IMR-90 (cell line): ENCODE measurements at regions not wholly inside any gene's neighbourhood (a gene's known extent, or its start where the extent isn't known, plus 50 kb on each side); places are given as distances from the start of the nearest gene placed in this dataset.

ENCODE experiments used
- ATAC-seq: fragments of 200-7000 bp; cut with Tn5 transposase; 2 replicates; pipeline ENCODE4 v1.9.1; 2020; ENCODE audit warnings: low read depth, mild to moderate bottlenecking, moderate library complexity
- BruUV-seq: library from RNA; stranded (reverse); fragments of 400-500 nt; replicated peaks from 2 replicates; lab custom pipeline; 2021; lab: Mats Ljungman, UMichigan
- CTCF ChIA-PET: fragments of 300-600 bp; formaldehyde crosslinking; extraction: SDS; loops from one replicate; lab custom pipeline; 2021; ENCODE audit warnings: antibody characterized with exemption; lab: Yijun Ruan, JAX
- POLR2A ChIA-PET: fragments of 300-600 bp; sonication (Branson Sonifier 250); formaldehyde crosslinking; loops from one replicate; lab custom pipeline; 2022; ENCODE audit warnings: antibody characterized with exemption; ENCODE audit not compliant: unreplicated experiment; lab: Charles Lee
- DNase-seq: peaks from one replicate; pipeline ENCODE4 v3.0.0; 2013
- H2AFZ ChIP-seq: replicated peaks from 2 replicates; pipeline ENCODE3; 2013; ENCODE audit warnings: low read length, mild to moderate bottlenecking; ENCODE audit not compliant: poor library complexity
- H2AK5ac ChIP-seq: 2 replicates; pipeline ENCODE4 v1.6.1; 2013; ENCODE audit warnings: low read depth, low read length, inconsistent platforms
- H2AK9ac ChIP-seq: replicated peaks from 2 replicates; pipeline ENCODE3; 2013; ENCODE audit warnings: mild to moderate bottlenecking, low read depth, low read length, moderate library complexity; ENCODE audit not compliant: poor library complexity
- H2BK120ac ChIP-seq: 2 replicates; pipeline ENCODE4 v1.6.1; 2013; ENCODE audit warnings: low read depth, low read length, inconsistent platforms
- H2BK15ac ChIP-seq: 3 replicates; pipeline ENCODE4 v1.6.1; 2013; ENCODE audit warnings: low read depth, low read length, inconsistent platforms
- H2BK20ac ChIP-seq: 2 replicates; pipeline ENCODE4 v1.6.1; 2013; ENCODE audit warnings: low read depth, mild to moderate bottlenecking, inconsistent platforms, low read length, moderate library complexity
- H2BK5ac ChIP-seq: 2 replicates; pipeline ENCODE4 v1.6.1; 2013; ENCODE audit warnings: mild to moderate bottlenecking, low read depth, low read length, inconsistent platforms; ENCODE audit not compliant: poor library complexity, severe bottlenecking
- H3K14ac ChIP-seq: replicated peaks from 2 replicates; pipeline ENCODE4 v1.6.1; 2013; ENCODE audit warnings: low read depth, low read length, inconsistent platforms
- H3K18ac ChIP-seq: 2 replicates; pipeline ENCODE4 v1.6.1; 2013; ENCODE audit warnings: low read depth, low read length, control low read depth
- H3K23ac ChIP-seq: 2 replicates; pipeline ENCODE4 v1.6.1; 2013; ENCODE audit warnings: low read depth, low read length, inconsistent platforms
- H3K27ac ChIP-seq: 2 replicates; pipeline ENCODE4 v1.5.1; 2013; ENCODE audit warnings: mild to moderate bottlenecking, control low read depth, low read length; ENCODE audit not compliant: insufficient read depth
- H3K27me3 ChIP-seq: 2 replicates; pipeline ENCODE4 v1.6.1; 2013; ENCODE audit warnings: low read length; ENCODE audit not compliant: control insufficient read depth, insufficient read depth
- H3K36me3 ChIP-seq: 2 replicates; pipeline ENCODE4 v1.6.1; 2013; ENCODE audit warnings: low read length, mixed read lengths; ENCODE audit not compliant: control insufficient read depth, insufficient read depth
- H3K4ac ChIP-seq: 2 replicates; pipeline ENCODE4 v1.6.1; 2013; ENCODE audit warnings: low read depth, low read length, inconsistent platforms
- H3K4me1 ChIP-seq: 2 replicates; pipeline ENCODE4 v1.6.1; 2013; ENCODE audit warnings: low read length, mixed read lengths; ENCODE audit not compliant: control insufficient read depth, insufficient read depth
- H3K4me2 ChIP-seq: 2 replicates; pipeline ENCODE4 v1.6.1; 2013; ENCODE audit warnings: low read depth, mild to moderate bottlenecking, control low read depth, low read length, moderate library complexity
- H3K4me3 ChIP-seq: 2 replicates; pipeline ENCODE4 v1.5.1; 2013; ENCODE audit warnings: low read depth, mild to moderate bottlenecking, control low read depth, low read length, moderate library complexity; ENCODE audit not compliant: insufficient read depth
- H3K56ac ChIP-seq: 2 replicates; pipeline ENCODE4 v1.6.1; 2013; ENCODE audit warnings: low read length, inconsistent platforms; ENCODE audit not compliant: insufficient read depth; ENCODE audit errors: extremely low read depth
- H3K79me1 ChIP-seq, 2 experiments: 2 replicates each; pipeline ENCODE4 v1.6.1; 2013; ENCODE audit warnings: low read length in 2 of 2, inconsistent platforms in 1 of 2, low read depth in 1 of 2
- H3K9ac ChIP-seq: 2 replicates; pipeline ENCODE4 v1.6.1; 2013; ENCODE audit warnings: low read depth, low read length, control low read depth
- H3K9me1 ChIP-seq: 2 replicates; pipeline ENCODE4 v1.6.1; 2013; ENCODE audit warnings: low read length, inconsistent platforms; ENCODE audit not compliant: insufficient read depth
- H3K9me3 ChIP-seq: 2 replicates; pipeline ENCODE4 v1.6.1; 2013; ENCODE audit warnings: low read length; ENCODE audit not compliant: control insufficient read depth, insufficient read depth
- H4K20me1 ChIP-seq: 2 replicates; pipeline ENCODE4 v1.6.1; 2013; ENCODE audit warnings: low read length, inconsistent platforms; ENCODE audit not compliant: insufficient read depth
- H4K5ac ChIP-seq: 2 replicates; pipeline ENCODE4 v1.6.1; 2013; ENCODE audit warnings: mild to moderate bottlenecking, low read depth, low read length, control low read depth
- H4K8ac ChIP-seq, 2 experiments: 2 replicates each; pipeline ENCODE4 v1.6.1; 2013; ENCODE audit warnings: low read depth in 2 of 2, low read length in 2 of 2, control low read depth in 1 of 2, inconsistent platforms in 1 of 2
- H4K91ac ChIP-seq: 2 replicates; pipeline ENCODE4 v1.6.1; 2013; ENCODE audit warnings: low read depth, low read length, inconsistent platforms; ENCODE audit not compliant: insufficient read depth
- BHLHE40 ChIP-seq: fragments of 150-350 bp; IDR thresholded peaks from 2 replicates; pipeline ENCODE4 v1.6.1; 2016; ENCODE audit warnings: mild to moderate bottlenecking, low read depth, low read length
- CHD1 ChIP-seq: IDR thresholded peaks from 2 replicates; pipeline ENCODE4 v1.6.1; 2012; ENCODE audit warnings: low read depth, low read length, improper control_type of control experiment
- CTCF ChIP-seq: conservative IDR thresholded peaks from 2 replicates; pipeline ENCODE4 v1.5.1; 2012; ENCODE audit warnings: mild to moderate bottlenecking, low read depth, low read length, improper control_type of control experiment
- ELK1 ChIP-seq: fragments of 150-350 bp; IDR thresholded peaks from 2 replicates; pipeline ENCODE4 v1.6.1; 2016; ENCODE audit warnings: low read depth, mild to moderate bottlenecking, low read length, moderate library complexity, borderline replicate concordance
- FOS ChIP-seq: fragments of 150-350 bp; IDR thresholded peaks from 2 replicates; pipeline ENCODE4 v1.6.1; 2016; ENCODE audit warnings: low read depth, low read length
- MAFK ChIP-seq: IDR thresholded peaks from 2 replicates; pipeline ENCODE4 v1.6.1; 2012; ENCODE audit warnings: low read depth, low read length, improper control_type of control experiment
- MAZ ChIP-seq: IDR thresholded peaks from 2 replicates; pipeline ENCODE4 v1.6.1; 2012; ENCODE audit warnings: low read depth, mild to moderate bottlenecking, low read length, improper control_type of control experiment, moderate library complexity, borderline replicate concordance
- MXI1 ChIP-seq: IDR thresholded peaks from 2 replicates; pipeline ENCODE4 v1.6.1; 2012; ENCODE audit warnings: low read depth, mild to moderate bottlenecking, low read length, moderate library complexity, borderline replicate concordance
- NFE2L2 ChIP-seq: fragments of 150-350 bp; IDR thresholded peaks from 2 replicates; pipeline ENCODE4 v1.6.1; 2016; ENCODE audit warnings: low read depth, mild to moderate bottlenecking, low read length
- POLR2A ChIP-seq: IDR thresholded peaks from 2 replicates; pipeline ENCODE4 v1.6.1; 2012; ENCODE audit warnings: mild to moderate bottlenecking, low read depth, low read length
- RAD21 ChIP-seq: IDR thresholded peaks from 2 replicates; pipeline ENCODE4 v1.6.1; 2012; ENCODE audit warnings: low read length, improper control_type of control experiment
- RCOR1 ChIP-seq: IDR thresholded peaks from 2 replicates; pipeline ENCODE4 v1.6.1; 2012; ENCODE audit warnings: mild to moderate bottlenecking, low read length, improper control_type of control experiment; ENCODE audit not compliant: insufficient replicate concordance
- RFX5 ChIP-seq: IDR thresholded peaks from 2 replicates; pipeline ENCODE4 v1.8.0; 2012; ENCODE audit warnings: low read depth, mild to moderate bottlenecking, low read length, moderate library complexity
- SMC3 ChIP-seq: fragments of 150-350 bp; IDR thresholded peaks from 2 replicates; pipeline ENCODE4 v1.6.1; 2016; ENCODE audit warnings: low read depth, mild to moderate bottlenecking, antibody characterized with exemption, low read length, moderate library complexity
- USF2 ChIP-seq: fragments of 150-350 bp; IDR thresholded peaks from 2 replicates; pipeline ENCODE4 v1.6.1; 2017; ENCODE audit warnings: mild to moderate bottlenecking, antibody characterized with exemption, low read length, low read depth
- WGBS, 2 experiments: methylation state at CpG; one replicate each; pipeline versions ENCODE4 v1.1.5 to v1.1.7; 2013; ENCODE audit warnings: missing lambda C conversion rate in 2 of 2; ENCODE audit not compliant: insufficient read length in 1 of 2; ENCODE audit errors: extremely low coverage in 2 of 2; 5-methylcytosine and 5-hydroxymethylcytosine counted together
- dilution Hi-C: fragments of 300-500 bp; cut with HindIII; formaldehyde crosslinking; loops from one replicate; pipeline ENCODE4 v1.14.3; 2018; ENCODE audit warnings: low sequenced_read_pairs; ENCODE audit not compliant: unreplicated experiment
- in situ Hi-C: fragments of 300-500 bp; cut with MboI; formaldehyde crosslinking; loops from 3 replicates; pipeline ENCODE4 v1.14.3; 2019; ENCODE audit warnings: low sequenced_read_pairs, inconsistent platforms, mixed read lengths
- intact Hi-C: fragments of 100-400 bp; cut with micrococcal nuclease; formaldehyde crosslinking; loops from 2 replicates; pipeline ENCODE4 v1.10.0; 2022

- no peak for TF ChIP-seq MAZ
- TF ChIP-seq RCOR1, result no peak
- no peak for TF ChIP-seq CHD1
- TF ChIP-seq SMC3, result no peak
- no peak for TF ChIP-seq RFX5
- no peak for TF ChIP-seq BHLHE40
- TF ChIP-seq CTCF, result no peak
- no peak for TF ChIP-seq MXI1
- no peak for TF ChIP-seq POLR2A
- TF ChIP-seq ELK1, result no peak
- TF ChIP-seq USF2, result no peak
- no peak for TF ChIP-seq MAFK
- no peak for TF ChIP-seq NFE2L2
- no peak for TF ChIP-seq FOS
- TF ChIP-seq RAD21, result no peak
- no peak overlapping the region for H2BK120ac ChIP-seq
- no peak overlapping the region for H2BK15ac ChIP-seq
- H3K4me3 ChIP-seq, result no peak overlapping the region
- H2BK5ac ChIP-seq, result no peak overlapping the region
- no peaks in the 10 kb centered on the region for H3K27me3 ChIP-seq
- H3K9me1 ChIP-seq, result no peaks in the 10 kb centered on the region
- ATAC-seq (no peak), DNase-seq (no peak)
- dilution Hi-C loops (no loop called here), in situ Hi-C loops (no loop called here), intact Hi-C loops (no loop called here)
- no peaks in the 10 kb centered on the region for H3K36me3 ChIP-seq
- no peak overlapping the region for H4K5ac ChIP-seq
- H3K4me1 ChIP-seq, result no peaks in the 10 kb centered on the region
- no peak overlapping the region for H3K9ac ChIP-seq
- no peak overlapping the region for H3K56ac ChIP-seq
- no peaks in the 10 kb centered on the region for H3K79me1 ChIP-seq
- WGBS, 2 experiments, result no CpG with 5 or more reads among the region's 2 CpGs
- no peak overlapping the region for H3K27ac ChIP-seq
- H3K14ac ChIP-seq, result no peak overlapping the region
- CTCF ChIA-PET, result no interaction called here
- H2AK5ac ChIP-seq, result no peak overlapping the region
- no peak overlapping the region for H4K8ac ChIP-seq
- no peak overlapping the region for H4K91ac ChIP-seq
- H3K4me2 ChIP-seq, result no peak overlapping the region
- no TSS peak for BruUV-seq
- H3K23ac ChIP-seq, result no peak overlapping the region
- H3K9me3 ChIP-seq, result no peaks in the 10 kb centered on the region
- H4K20me1 ChIP-seq, result no peaks in the 10 kb centered on the region
- POLR2A ChIA-PET, result interaction anchor here (0.5 to 0.6 kb wide), 2 partner anchors 28 to 45 kb away, joined by 3 read pairs; no protein-coding TSS in a partner anchor
- no peak overlapping the region for H3K18ac ChIP-seq
- H2BK20ac ChIP-seq, result no peak overlapping the region
- H3K4ac ChIP-seq, result no peak overlapping the region
- H2AFZ ChIP-seq, result no peak overlapping the region
- no peak overlapping the region for H2AK9ac ChIP-seq
Observed at GRCh38 chr3:162568706-162569105, 1072.1 kb downstream of the OTOL1 start.
